Activated T-cell treated with anti-CD3 and anti-CD28 coated beads, Interleukin-2, amount 50 U/mL, for 1 hour (primary cell): ENCODE measurements at regions not wholly inside any gene's neighbourhood (a gene's known extent, or its start where the extent isn't known, plus 50 kb on each side); places are given as distances from the start of the nearest gene placed in this dataset.
"Not testable (repeated sequence)": the region's sequence is repeated elsewhere in the genome, so short reads cannot be mapped to it uniquely, and the experiment has no call there.

Source experiments
- DNase-seq: peaks from one replicate; pipeline ENCODE4 v3.0.0-alpha.2; 2020

- DNase-seq, result no peak
These were observed 247.5 kb upstream of the RPS23 start for GRCh38 chr5:82525626-82526025.

- DNase-seq, result no peak
These were observed 245.5 kb upstream of the RPS23 start for GRCh38 chr5:82523633-82524032.

- no peak for DNase-seq
These were observed 244.7 kb upstream of the RPS23 start for GRCh38 chr5:82522897-82523296.

GRCh38 chr5:82521431-82522051 is 243.4 kb upstream of the RPS23 start:
- no peak for DNase-seq

GRCh38 chr5:82519558-82519957 is 241.4 kb upstream of the RPS23 start:
- no peak for DNase-seq

GRCh38 chr5:82517544-82518075 is 239.5 kb upstream of the RPS23 start:
- no peak for DNase-seq

- no peak for DNase-seq
These were observed 235.6 kb upstream of the RPS23 start for GRCh38 chr5:82513738-82514137.

GRCh38 chr5:82512025-82512424 is 233.9 kb upstream of the RPS23 start:
- DNase-seq, result no peak

- DNase-seq, result no peak
These were observed 233.0 kb upstream of the RPS23 start for GRCh38 chr5:82511134-82511533.

- DNase-seq, result no peak
These were observed 231.6 kb upstream of the RPS23 start for GRCh38 chr5:82509762-82510161.

GRCh38 chr5:82506390-82506789 is 228.2 kb upstream of the RPS23 start:
- DNase-seq, result not testable (repeated sequence)

GRCh38 chr5:82499725-82500244 is 221.6 kb upstream of the RPS23 start:
- no peak for DNase-seq

- no peak for DNase-seq
These were observed 219.1 kb upstream of the RPS23 start for GRCh38 chr5:82497242-82497641.

GRCh38 chr5:82494942-82495341 is 216.8 kb upstream of the RPS23 start:
- DNase-seq, result no peak

GRCh38 chr5:82493221-82493620 is 215.1 kb upstream of the RPS23 start:
- no peak for DNase-seq

- DNase-seq, result no peak
These were observed 213.2 kb upstream of the RPS23 start for GRCh38 chr5:82491397-82491796.

- no peak for DNase-seq
These were observed 211.5 kb upstream of the RPS23 start for GRCh38 chr5:82489683-82490082.

GRCh38 chr5:82487131-82487530 is 209.0 kb upstream of the RPS23 start:
- no peak for DNase-seq

- DNase-seq, result no peak
These were observed 202.2 kb upstream of the RPS23 start for GRCh38 chr5:82480331-82480730.

- no peak for DNase-seq
These were observed 198.0 kb upstream of the RPS23 start for GRCh38 chr5:82476155-82476554.

GRCh38 chr5:82473262-82473661 is 195.1 kb upstream of the RPS23 start:
- no peak for DNase-seq

- DNase-seq, result no peak
These were observed 192.2 kb upstream of the RPS23 start for GRCh38 chr5:82470185-82470994.

GRCh38 chr5:82466986-82467561 is 188.9 kb upstream of the RPS23 start:
- no peak for DNase-seq

GRCh38 chr5:82465235-82465634 is 187.1 kb upstream of the RPS23 start:
- no peak for DNase-seq
